H9 (cell line): ENCODE measurements at regions not wholly inside any gene's neighbourhood (a gene's known extent, or its start where the extent isn't known, plus 50 kb on each side); places are given as distances from the start of the nearest gene placed in this dataset.
"Not testable (repeated sequence)": the region's sequence is repeated elsewhere in the genome, so short reads cannot be mapped to it uniquely, and the experiment has no call there.

Experiments
- DNase-seq: peaks from one replicate; pipeline ENCODE4 v3.0.0-alpha.2; 2017
- H2AFZ ChIP-seq: one replicate; pipeline ENCODE4 v1.6.1; 2013; ENCODE audit warnings: mild to moderate bottlenecking, low read length, control low read depth, moderate library complexity
- H2AK5ac ChIP-seq: 2 replicates; pipeline ENCODE4 v1.6.1; 2013; ENCODE audit warnings: low read length, control low read depth, mixed read lengths; ENCODE audit not compliant: insufficient read length
- H2BK120ac ChIP-seq: one replicate; pipeline ENCODE4 v1.6.1; 2013; ENCODE audit warnings: low read depth, mild to moderate bottlenecking, low read length, control low read depth, inconsistent platforms; ENCODE audit not compliant: poor library complexity, severe bottlenecking
- H2BK12ac ChIP-seq: 2 replicates; pipeline ENCODE4 v1.6.1; 2013; ENCODE audit warnings: low read length, control low read depth, mixed read lengths, low read depth; ENCODE audit not compliant: insufficient read length
- H2BK15ac ChIP-seq: 2 replicates; pipeline ENCODE4 v1.6.1; 2013; ENCODE audit warnings: low read depth, low read length, control low read depth
- H2BK20ac ChIP-seq: one replicate; pipeline ENCODE4 v1.6.1; 2013; ENCODE audit warnings: low read depth, mild to moderate bottlenecking, low read length, control low read depth, inconsistent platforms; ENCODE audit not compliant: poor library complexity, severe bottlenecking
- H2BK5ac ChIP-seq: 2 replicates; pipeline ENCODE4 v1.6.1; 2013; ENCODE audit warnings: low read length, control low read depth, mixed read lengths; ENCODE audit not compliant: insufficient read length
- H3K14ac ChIP-seq: 2 replicates; pipeline ENCODE4 v1.6.1; 2013; ENCODE audit warnings: low read length, control low read depth; ENCODE audit not compliant: insufficient read depth
- H3K18ac ChIP-seq: 2 replicates; pipeline ENCODE4 v1.6.1; 2013; ENCODE audit warnings: low read depth, mild to moderate bottlenecking, mixed read lengths, low read length, control low read depth; ENCODE audit not compliant: insufficient read length
- H3K23ac ChIP-seq: 2 replicates; pipeline ENCODE4 v1.6.1; 2013; ENCODE audit warnings: low read length, control low read depth, mixed read lengths, low read depth; ENCODE audit not compliant: insufficient read length
- H3K23me2 ChIP-seq: 2 replicates; pipeline ENCODE4 v1.6.1; 2013; ENCODE audit warnings: low read depth, mild to moderate bottlenecking, mixed read lengths, low read length, control low read depth; ENCODE audit not compliant: insufficient read length, poor library complexity, severe bottlenecking
- H3K27ac ChIP-seq: 2 replicates; pipeline ENCODE4 v1.5.1; 2013; ENCODE audit warnings: low read length, control low read depth, mixed read lengths, low read depth; ENCODE audit not compliant: insufficient read length
- H3K27me3 ChIP-seq: 2 replicates; pipeline ENCODE4 v1.6.1; 2013; ENCODE audit warnings: low read length, control low read depth, inconsistent platforms; ENCODE audit not compliant: insufficient read depth
- H3K4ac ChIP-seq: 2 replicates; pipeline ENCODE4 v1.6.1; 2013; ENCODE audit warnings: low read depth, mild to moderate bottlenecking, control low read depth, inconsistent platforms, low read length, moderate library complexity
- H3K4me1 ChIP-seq: 2 replicates; pipeline ENCODE4 v1.6.1; 2013; ENCODE audit warnings: low read length, control low read depth, inconsistent platforms; ENCODE audit not compliant: insufficient read depth
- H3K4me2 ChIP-seq: 2 replicates; pipeline ENCODE4 v1.6.1; 2013; ENCODE audit warnings: low read length, control low read depth, mixed read lengths; ENCODE audit not compliant: insufficient read length, insufficient read depth
- H3K56ac ChIP-seq: 2 replicates; pipeline ENCODE4 v1.6.1; 2013; ENCODE audit warnings: low read depth, mild to moderate bottlenecking, mixed read lengths, low read length, control low read depth; ENCODE audit not compliant: insufficient read length
- H3K79me1 ChIP-seq: 2 replicates; pipeline ENCODE4 v1.6.1; 2013; ENCODE audit warnings: low read depth, mild to moderate bottlenecking, moderate library complexity, low read length, control low read depth, inconsistent platforms; ENCODE audit not compliant: insufficient read depth, poor library complexity, severe bottlenecking
- H3K79me2 ChIP-seq: 2 replicates; pipeline ENCODE4 v1.6.1; 2013; ENCODE audit warnings: low read length, control low read depth, inconsistent platforms; ENCODE audit not compliant: insufficient read depth
- H3K9ac ChIP-seq: 2 replicates; pipeline ENCODE4 v1.6.1; 2013; ENCODE audit warnings: low read length, control low read depth, mixed read lengths; ENCODE audit not compliant: insufficient read length; ENCODE audit errors: extremely low read depth
- H3K9me3 ChIP-seq: one replicate; pipeline ENCODE4 v1.6.1; 2013; ENCODE audit warnings: low read depth, low read length, inconsistent platforms; ENCODE audit not compliant: control insufficient read depth
- H3T11ph ChIP-seq: one replicate; pipeline ENCODE4 v1.6.1; 2013; ENCODE audit warnings: mild to moderate bottlenecking, low read length, control low read depth, inconsistent platforms
- H4K20me1 ChIP-seq: one replicate; pipeline ENCODE4 v1.6.1; 2013; ENCODE audit not compliant: control insufficient read depth, insufficient read length, insufficient read depth
- H4K5ac ChIP-seq: 2 replicates; pipeline ENCODE4 v1.6.1; 2013; ENCODE audit warnings: low read depth, mild to moderate bottlenecking, mixed read lengths, low read length, control low read depth; ENCODE audit not compliant: insufficient read length
- H4K8ac ChIP-seq: replicated peaks from 2 replicates; pipeline ENCODE4 v1.6.1; 2013; ENCODE audit warnings: low read length, control low read depth, mixed read lengths, low read depth; ENCODE audit not compliant: insufficient read length
- H4K91ac ChIP-seq: 2 replicates; pipeline ENCODE4 v1.6.1; 2013; ENCODE audit warnings: low read depth, mild to moderate bottlenecking, moderate library complexity, mixed read lengths, low read length, control low read depth; ENCODE audit not compliant: insufficient read length
- H3K27ac Mint-ChIP-seq, 3 experiments: 2 replicates in 2 of 3; 3 replicates in 1 of 3; pipeline ENCODE4 v1.8.0; 2020 to 2021; ENCODE audit warnings: mixed read lengths in 3 of 3, mild to moderate bottlenecking in 1 of 3, moderate library complexity in 1 of 3
- H3K27me3 Mint-ChIP-seq: 2 replicates; pipeline ENCODE4 v1.8.0; 2021; ENCODE audit warnings: low read depth, mild to moderate bottlenecking, moderate library complexity, mixed read lengths
- H3K36me3 Mint-ChIP-seq, 3 experiments: 2 replicates in 2 of 3; 3 replicates in 1 of 3; pipeline ENCODE4 v1.8.0; 2020 to 2021; ENCODE audit warnings: low read depth in 3 of 3, mixed read lengths in 3 of 3; ENCODE audit not compliant: insufficient read depth in 1 of 3
- H3K4me1 Mint-ChIP-seq, 2 experiments: 2 replicates each; pipeline ENCODE4 v1.8.0; 2020; ENCODE audit warnings: mixed read lengths in 2 of 2
- H3K4me3 Mint-ChIP-seq, 2 experiments: 2 replicates in 1 of 2; 3 replicates in 1 of 2; pipeline ENCODE4 v1.8.0; 2020 to 2021; ENCODE audit warnings: mild to moderate bottlenecking in 2 of 2, mixed read lengths in 2 of 2, moderate library complexity in 1 of 2
- H3K9me3 Mint-ChIP-seq, 2 experiments: 2 replicates in 1 of 2; 3 replicates in 1 of 2; pipeline ENCODE4 v1.8.0; 2020; ENCODE audit warnings: mild to moderate bottlenecking in 2 of 2, mixed read lengths in 2 of 2, moderate library complexity in 1 of 2
- CTCF ChIP-seq: fragments of 200-600 bp; sonication (generic); conservative IDR thresholded peaks from 3 replicates; pipeline ENCODE4 v1.8.0; 2021; ENCODE audit warnings: antibody characterized with exemption, mild to moderate bottlenecking
- WGBS: extraction: QIAGEN DNeasy Blood & Tissue Kit; methylation state at CpG from one replicate; pipeline ENCODE4 v1.1.7; 2013; ENCODE audit warnings: missing lambda C conversion rate, low lambda C conversion rate, mixed read lengths; ENCODE audit not compliant: insufficient read length; ENCODE audit errors: extremely low coverage; 5-methylcytosine and 5-hydroxymethylcytosine counted together

- no peak overlapping the region for H3K56ac ChIP-seq
- no peak overlapping the region for H3K23ac ChIP-seq
- H3K27ac Mint-ChIP-seq: no peak overlapping the region
- H4K8ac ChIP-seq: no peak overlapping the region
- H3K9me3 Mint-ChIP-seq: peaks cover 22 to 33% of the 10 kb centered on the region in 2 experiments
- no peaks in the 10 kb centered on the region for H4K20me1 ChIP-seq
- no peak overlapping the region for H3T11ph ChIP-seq
- H2BK12ac ChIP-seq: no peak overlapping the region
- H4K91ac ChIP-seq: no peak overlapping the region
- H2AFZ ChIP-seq: no peak overlapping the region
- no peaks in the 10 kb centered on the region for H3K4me1 Mint-ChIP-seq
- H2BK120ac ChIP-seq: no peak overlapping the region
- H3K79me1 ChIP-seq: no peaks in the 10 kb centered on the region
- H3K23me2 ChIP-seq: no peaks in the 10 kb centered on the region
- no peak overlapping the region for H3K4me3 Mint-ChIP-seq
- H2AK5ac ChIP-seq: no peak overlapping the region
- H3K4ac ChIP-seq: no peak overlapping the region
- H2BK5ac ChIP-seq: no peak overlapping the region
- peaks cover 84% of the 10 kb centered on the region for H3K9me3 ChIP-seq
- no peaks in the 10 kb centered on the region for H3K4me1 ChIP-seq
- H3K27me3 Mint-ChIP-seq: peaks cover 3% of the 10 kb centered on the region; the same call in 1 of the 2 replicates
- no peak overlapping the region for H3K18ac ChIP-seq
- no peak for TF ChIP-seq CTCF
- H3K4me2 ChIP-seq: no peak overlapping the region
- H3K27ac ChIP-seq: no peak overlapping the region
- no peak overlapping the region for H2BK15ac ChIP-seq
- H3K14ac ChIP-seq: no peak overlapping the region
- no peaks in the 10 kb centered on the region for H3K79me2 ChIP-seq
- H3K9ac ChIP-seq: no peak overlapping the region
- H3K27me3 ChIP-seq: no peaks in the 10 kb centered on the region
- peaks cover 0 to 15% (median 13%) of the 10 kb centered on the region in 3 experiments; a peak in 6 of 7 replicates for H3K36me3 Mint-ChIP-seq
- no peak overlapping the region for H4K5ac ChIP-seq
- DNase-seq: no peak
- no peak overlapping the region for H2BK20ac ChIP-seq
Measured at GRCh38 chr20:30502670-30503069, 754.8 kb upstream of the DEFB115 start.

- not testable (repeated sequence) for H2BK12ac ChIP-seq, H3K18ac ChIP-seq, H3K27me3 ChIP-seq, H3K14ac ChIP-seq, H3K27me3 Mint-ChIP-seq, H3K56ac ChIP-seq, H2BK120ac ChIP-seq, H4K91ac ChIP-seq, H3K9ac ChIP-seq, H3K27ac Mint-ChIP-seq, H4K20me1 ChIP-seq, H3K4me2 ChIP-seq, H3K23me2 ChIP-seq, DNase-seq, H3K4me3 Mint-ChIP-seq, H4K8ac ChIP-seq, H3K4ac ChIP-seq, H2BK15ac ChIP-seq, H3K23ac ChIP-seq, H2BK20ac ChIP-seq, H3K79me2 ChIP-seq, H4K5ac ChIP-seq, H2AK5ac ChIP-seq, H3K27ac ChIP-seq, H3K79me1 ChIP-seq, H2BK5ac ChIP-seq, H2AFZ ChIP-seq, H3T11ph ChIP-seq, H3K4me1 Mint-ChIP-seq, H3K4me1 ChIP-seq
- H3K9me3 ChIP-seq: peaks cover 85% of the 10 kb centered on the region
- no CpG with 5 or more reads among the region's 1 CpG for WGBS
- Mint-ChIP-seq H3K9me3 (peaks cover 27 to 39% of the 10 kb centered on the region in 2 experiments), H3K36me3 (peaks cover 0 to 21% (median 16%) of the 10 kb centered on the region in 3 experiments; a peak in 6 of 7 replicates)
Measured at GRCh38 chr20:30503204-30503603, 754.3 kb upstream of the DEFB115 start.
